Dedifferentiated amniotic fluid mesenchymal stem cell (primary cell): ENCODE measurements at regions not wholly inside any gene's neighbourhood (a gene's known extent, or its start where the extent isn't known, plus 50 kb on each side); places are given as distances from the start of the nearest gene placed in this dataset.
A peak's percentile ranks its signal among the peaks of the same experiment; 100 is the strongest.

Source experiments
- DNase-seq: peaks from one replicate; pipeline ENCODE4 v3.0.0-alpha.2; 2016; ENCODE audit errors: extremely low spot score

DNA sequence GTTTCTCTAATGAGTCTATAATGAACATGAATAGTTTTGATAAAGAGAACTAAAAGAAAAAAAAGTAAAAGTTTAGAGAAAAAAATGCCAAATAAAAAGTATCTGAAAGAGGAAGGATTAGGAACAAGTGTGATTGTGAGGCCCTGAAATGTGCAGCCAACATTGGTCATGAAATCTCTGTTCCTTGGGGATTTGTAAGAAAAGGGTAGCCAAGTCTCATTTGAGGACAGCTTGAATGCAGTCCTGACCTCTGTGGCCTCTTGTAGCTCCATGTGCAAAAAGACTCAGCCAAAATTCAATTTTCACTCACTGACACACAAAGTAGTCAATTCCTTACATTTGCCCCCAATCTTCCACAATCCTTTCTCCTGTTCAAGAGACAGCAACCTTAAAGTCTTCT, 167.9 kb downstream of the KLF12 start:
- DNase-seq, result no peak

DNA sequence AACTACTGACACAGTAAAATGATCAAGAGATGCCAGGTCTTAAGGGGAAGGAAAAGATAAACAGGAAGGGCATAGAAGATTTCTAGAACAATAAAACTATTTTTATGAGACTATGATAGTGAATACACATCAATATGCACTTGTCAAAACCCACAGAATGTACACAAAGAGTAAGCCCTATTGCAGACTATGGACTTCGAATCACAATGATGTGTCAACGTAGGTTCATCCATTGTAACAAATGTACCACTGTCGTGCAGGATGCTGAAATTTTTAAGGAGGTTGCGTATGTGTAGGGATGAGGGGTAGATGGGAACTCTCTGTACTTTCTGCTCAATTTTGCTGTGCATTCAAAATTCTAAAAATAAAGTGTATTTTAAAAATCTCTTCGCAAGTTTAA, 171.9 kb downstream of the KLF12 start:
- DNase-seq, result no peak

DNA sequence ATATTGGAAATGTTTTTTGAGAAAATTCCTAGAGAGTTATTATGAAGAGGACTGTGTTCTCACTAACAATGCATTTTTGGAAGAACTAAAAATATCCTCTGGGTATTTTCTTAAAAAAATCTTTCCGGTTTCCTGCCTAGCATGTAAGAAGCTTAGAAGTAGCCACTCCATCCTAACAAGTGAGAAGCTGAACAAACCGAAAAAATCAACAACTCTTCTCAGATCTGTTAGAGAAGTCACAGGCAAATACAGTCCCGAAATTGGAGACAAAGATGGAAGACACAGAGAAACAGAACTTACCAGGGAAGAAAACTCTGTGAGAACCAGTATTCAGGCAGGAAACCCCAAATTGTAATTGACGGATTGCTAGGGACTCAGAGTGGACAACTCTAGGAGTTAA, 173.0 kb downstream of the KLF12 start:
- DNase-seq, result no peak

DNA sequence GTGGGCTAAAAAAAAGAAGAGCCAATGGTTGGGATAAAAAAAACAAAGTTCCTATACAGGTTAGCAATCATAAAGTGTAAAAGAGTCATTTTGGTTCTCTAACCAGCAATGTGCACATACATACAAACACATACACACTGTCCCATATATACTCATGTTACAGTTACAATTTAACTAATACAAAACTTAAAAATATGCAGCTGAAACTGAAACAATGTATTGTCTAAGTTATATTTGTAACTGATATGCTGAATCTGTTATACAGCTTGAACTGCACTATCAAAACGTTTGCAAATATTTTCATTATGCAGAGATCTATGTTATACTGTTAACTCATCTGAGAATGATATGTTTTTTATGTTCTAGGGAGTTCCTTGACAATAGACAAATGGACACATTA, 173.7 kb downstream of the KLF12 start:
- no peak for DNase-seq

DNA sequence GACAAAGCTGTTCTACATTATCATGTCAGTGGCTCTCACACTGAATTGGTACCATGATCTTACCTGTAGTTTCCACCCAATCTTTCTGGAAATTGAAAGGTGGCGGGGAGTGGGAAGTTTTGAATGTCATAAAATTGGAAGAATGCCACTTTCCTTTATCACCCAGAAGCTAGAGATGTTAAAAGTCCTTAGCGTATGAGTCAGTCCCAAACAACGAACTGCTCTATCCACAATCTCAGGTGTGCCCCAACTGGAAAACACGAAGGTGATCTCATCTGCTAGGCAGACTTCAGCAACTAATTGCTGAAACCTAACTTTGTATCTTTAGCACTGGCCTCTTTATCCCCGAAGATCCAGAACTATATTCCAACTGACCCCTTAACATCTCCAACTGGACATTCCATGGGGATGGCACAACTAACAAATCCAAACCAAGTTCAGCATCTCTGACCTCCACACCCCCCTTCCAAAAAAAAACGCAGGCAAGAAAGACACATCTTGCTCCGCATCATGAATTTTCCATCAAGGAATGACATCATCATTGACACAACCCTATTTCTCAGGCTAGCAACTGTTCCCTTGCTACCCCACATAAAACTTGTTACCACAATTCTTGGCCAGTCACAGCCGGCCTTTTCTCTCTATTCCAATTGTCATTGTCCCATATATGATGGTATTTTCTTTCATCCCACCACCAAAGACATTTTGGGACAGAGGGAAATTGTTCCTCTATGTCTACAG, 175.4 kb downstream of the KLF12 start:
- no peak for DNase-seq

DNA sequence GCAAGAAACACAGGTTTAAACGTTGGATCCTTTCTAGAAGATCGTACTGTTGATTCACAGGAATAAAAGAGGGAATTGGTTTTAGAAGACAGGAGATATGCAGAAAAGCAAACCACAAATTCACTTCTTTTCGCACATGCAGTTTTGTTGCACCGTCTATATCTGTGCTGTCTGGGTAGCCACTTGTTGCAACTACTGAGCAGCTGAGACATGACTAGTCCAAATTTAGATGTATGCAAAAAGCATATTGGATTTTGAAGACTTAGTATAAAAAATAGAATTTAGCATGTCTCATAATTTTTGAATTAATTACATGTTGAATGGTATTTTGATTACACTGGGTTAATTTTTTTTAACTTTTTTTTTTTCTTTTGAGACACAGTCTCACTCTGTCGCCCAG, 176.3 kb downstream of the KLF12 start:
- DNase-seq, result no peak

DNA sequence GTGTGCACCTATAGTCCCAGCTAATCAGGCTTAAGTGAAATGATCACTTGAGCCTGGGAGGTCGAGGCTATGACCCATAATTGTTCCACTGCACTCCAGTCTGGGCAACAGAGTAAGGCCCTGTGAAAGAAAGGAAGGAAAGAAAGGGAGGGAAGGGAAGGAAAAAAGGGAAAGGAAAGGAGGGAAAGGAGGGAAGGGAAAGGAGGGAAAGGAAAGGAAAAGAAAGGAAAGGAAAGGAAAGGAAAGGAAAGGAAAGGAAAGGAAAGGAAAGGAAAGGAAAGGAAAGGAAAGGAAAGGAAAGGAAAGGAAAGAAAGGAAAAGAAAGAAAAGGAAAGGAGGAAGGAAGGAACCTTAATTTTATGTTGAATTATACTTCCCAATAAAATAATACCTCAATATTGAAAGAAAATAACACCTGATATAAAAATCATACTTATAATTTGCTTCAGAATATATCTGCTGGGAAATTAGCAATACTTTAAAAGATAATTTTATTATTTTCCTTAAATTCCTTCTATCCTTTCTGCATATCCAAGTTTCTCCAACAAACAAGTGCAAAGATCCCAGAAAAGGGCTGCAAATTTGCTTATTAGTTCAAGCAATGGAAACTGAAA, 177.3 kb downstream of the KLF12 start:
- no peak for DNase-seq

DNA sequence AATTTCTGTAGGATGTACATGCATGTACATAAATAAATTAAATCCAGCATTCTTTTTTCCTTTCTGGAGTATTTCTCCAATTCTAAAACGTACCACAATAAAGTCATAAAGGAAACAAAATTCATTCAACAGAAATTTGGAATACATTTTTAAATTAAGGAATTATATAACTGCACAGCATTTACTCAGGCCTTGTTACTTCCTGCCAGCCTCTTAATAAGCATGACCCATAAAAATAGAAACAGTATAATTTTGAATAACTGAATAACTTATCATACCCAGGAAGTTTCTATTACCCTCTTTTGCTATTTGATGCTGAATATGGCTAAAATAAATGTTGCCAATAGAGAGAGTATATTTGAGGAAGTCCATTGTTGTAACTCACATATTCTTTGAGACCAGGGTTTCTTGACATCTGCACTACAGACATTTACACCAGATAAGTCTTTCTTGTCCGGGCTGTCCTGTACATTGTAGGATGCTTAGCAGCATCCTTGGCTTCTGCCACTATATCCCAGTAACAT, 178.2 kb downstream of the KLF12 start:
- DNase-seq, result no peak

DNA sequence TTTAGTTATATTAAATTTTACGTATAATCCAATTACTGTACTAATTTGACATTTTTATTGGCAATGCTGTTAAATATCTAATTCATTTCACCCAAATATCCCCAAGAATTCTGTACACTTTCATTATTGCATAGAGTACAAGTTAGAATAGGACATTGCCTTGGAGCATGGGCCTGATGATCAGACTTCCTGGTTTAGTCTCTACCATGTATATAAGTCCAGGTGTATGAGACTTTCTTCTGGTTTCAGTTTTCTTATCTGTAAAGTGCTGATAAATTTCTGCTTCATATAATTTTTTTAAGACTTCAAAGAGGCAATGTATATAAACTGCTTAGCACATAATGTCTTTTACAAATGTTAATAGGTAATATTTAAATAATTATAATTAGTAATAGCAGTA, 179.4 kb downstream of the KLF12 start:
- no peak for DNase-seq

DNA sequence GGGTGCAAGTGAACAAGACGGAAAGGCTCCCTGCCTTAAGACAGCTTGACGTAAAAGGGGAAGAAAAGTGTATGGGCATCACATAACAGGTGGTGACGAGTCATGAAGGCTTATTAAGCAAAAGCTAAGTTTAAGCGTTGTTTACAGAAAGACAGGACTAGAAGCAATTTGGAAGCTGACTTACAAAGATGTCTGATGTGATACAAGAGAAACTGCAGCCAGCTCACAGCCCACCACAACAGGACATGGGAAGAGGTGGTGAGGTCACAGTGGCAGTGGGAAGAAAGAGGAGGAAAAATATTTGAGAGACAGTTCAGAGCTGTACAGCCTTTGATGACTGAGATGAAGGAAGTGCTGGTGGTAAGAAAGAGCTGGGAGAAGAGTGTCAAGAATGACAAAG, 181.6 kb downstream of the KLF12 start:
- no peak for DNase-seq

DNA sequence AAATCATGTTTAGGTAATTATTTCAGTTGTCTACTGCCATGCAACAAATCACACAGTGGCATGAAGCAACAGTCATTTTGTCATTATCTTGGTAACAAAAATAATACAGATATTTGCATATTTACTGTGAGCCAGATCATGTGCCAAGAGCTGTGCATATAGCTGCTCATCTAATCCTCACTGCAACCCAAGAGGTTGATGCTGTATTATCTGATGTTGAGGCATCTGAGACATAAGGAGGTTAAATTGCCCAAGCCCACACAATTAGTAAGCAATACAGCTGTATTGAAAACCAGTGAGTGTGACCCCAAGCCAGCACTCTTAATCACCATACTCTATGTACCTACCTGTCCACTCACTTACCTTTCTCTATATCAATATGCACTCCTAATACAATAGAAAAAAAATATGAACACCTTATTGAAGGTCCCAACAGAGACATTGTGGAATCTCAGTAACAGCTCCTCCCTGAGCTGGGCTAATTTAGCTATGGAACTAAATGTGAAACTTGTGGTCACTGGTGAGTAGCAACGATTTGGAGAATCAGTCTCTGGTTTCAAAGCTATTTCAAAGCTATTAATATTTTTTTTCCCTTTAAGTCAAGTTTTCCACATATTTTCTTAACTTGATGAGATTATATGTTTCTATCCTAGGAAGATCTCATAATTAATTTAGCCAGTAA, 185.2 kb downstream of the KLF12 start:
- DNase-seq, result no peak

DNA sequence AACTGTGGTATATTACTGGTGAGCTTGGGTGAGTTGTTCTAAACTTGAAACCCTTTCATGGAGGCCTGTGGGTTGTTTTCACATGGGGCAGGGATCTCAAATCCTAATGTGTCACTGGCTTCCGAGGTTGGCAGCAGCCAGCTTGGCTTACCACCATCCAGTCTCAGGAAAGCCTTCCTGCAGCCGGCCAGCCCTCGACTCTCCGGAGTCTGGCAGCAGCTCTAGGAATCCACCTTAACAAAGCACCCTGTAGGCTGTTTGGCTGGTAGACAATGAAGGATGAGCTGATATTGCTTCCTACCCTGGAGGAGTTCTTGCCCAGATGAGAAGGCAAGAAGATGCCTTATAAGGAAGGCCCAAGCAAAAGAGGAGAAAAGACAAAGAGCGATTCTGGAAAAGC, 188.3 kb downstream of the KLF12 start:
- no peak for DNase-seq

DNA sequence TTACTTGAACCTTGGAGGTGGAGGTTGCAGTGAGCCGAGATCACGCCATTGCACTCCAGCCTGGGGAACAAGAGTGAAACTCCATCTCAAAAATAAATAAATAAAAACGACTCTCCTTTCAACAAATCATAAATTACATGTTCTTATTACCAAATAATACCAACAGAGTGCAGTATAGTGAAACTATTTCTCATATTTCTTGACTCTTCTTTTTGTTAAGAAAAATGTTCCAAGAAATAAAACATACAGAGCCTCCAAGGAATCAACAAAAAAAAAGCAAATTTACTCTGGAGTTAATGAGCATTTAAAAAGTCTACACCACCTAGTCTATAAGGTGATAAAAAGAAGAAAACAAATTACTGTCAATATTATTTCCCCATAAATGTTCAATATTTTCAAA, 188.8 kb downstream of the KLF12 start:
- no peak for DNase-seq

DNA sequence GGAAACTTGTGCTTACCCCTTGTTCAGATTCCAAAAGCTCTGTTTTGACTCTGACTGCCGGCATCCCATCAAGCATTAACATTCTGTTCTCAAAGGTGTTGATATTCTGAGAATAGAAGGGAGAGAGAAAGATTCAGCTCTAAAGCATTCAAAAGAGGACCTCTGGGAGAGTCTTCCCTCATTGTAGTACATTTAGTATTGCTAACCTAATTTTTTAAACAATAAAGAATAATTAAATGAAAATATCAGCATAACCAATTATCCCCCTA, 190.3 kb downstream of the KLF12 start:
- no peak for DNase-seq

DNA sequence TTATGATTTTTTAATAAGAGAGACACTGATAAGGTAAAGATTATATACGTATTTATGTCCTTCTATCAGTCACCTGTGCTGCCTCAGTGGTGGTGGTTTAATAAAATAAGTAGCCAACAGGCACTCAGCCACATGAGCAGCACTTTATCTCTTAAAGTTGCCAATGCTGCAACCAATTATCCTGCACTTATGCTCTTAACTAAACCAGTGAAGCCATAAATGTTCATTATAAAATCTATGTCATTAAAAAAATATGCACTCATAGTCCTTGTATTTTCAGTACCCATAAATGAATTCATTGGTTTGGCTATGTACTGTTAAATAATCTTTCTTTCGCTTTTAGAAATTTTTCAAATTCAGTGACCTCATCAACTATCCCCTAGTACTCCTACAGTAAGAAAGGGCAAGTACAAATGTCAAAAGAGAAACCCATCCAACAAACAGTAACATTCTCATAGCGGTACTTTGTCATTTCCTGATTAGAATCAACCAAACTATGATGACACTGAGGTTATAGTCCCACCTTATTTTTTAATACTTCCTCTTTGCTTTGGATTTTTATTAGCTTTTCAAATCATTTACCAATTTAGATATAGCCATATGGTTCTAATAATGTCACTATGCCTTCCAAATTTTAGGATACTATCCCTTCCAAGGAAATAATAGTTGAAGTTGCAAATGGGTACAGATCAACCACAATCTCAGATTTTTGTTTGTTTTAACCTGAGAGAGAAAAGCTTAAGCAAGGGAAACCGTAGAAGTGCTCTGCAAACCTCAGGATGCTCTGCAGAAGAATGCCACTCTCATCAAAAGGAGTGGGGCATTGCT, 190.9 kb downstream of the KLF12 start:
- DNase-seq, result no peak

DNA sequence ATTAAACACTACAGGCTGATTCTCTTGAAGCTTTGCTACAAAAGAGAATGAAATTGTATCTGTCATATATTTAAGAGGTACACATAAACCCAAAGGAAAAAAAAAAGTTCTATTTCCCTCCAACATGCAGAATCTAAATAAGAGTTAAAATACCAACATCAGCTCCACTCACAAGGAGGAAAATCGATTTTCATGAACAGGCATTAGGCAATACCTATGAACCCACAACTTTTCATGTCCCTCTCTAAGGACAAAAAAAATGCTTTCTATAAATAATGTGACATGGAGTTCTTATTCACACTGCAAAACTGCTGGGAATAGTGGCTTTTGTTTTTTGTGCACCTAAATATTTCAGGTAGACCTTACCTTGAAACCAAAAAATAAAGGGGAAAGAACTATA, 192.5 kb downstream of the KLF12 start:
- no peak for DNase-seq

DNA sequence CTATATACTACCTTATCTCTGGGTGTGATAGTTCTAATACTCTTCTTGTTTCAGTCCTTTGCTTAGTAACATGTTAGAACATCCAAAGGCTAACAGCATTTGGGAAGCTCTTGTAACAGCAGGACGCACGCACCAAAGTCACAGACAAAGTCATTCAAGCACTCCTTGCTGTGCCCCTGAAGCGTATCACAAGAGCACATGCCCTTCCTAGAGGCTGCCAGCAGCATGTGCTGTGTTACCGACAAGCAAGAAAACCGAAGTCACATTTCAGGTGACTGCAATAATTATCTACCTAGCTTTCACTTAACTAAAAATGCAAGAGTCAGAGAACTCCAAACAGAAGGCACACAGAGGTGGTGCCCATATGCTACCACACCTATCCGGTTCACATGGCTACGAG, 194.1 kb downstream of the KLF12 start:
- DNase-seq, result no peak

DNA sequence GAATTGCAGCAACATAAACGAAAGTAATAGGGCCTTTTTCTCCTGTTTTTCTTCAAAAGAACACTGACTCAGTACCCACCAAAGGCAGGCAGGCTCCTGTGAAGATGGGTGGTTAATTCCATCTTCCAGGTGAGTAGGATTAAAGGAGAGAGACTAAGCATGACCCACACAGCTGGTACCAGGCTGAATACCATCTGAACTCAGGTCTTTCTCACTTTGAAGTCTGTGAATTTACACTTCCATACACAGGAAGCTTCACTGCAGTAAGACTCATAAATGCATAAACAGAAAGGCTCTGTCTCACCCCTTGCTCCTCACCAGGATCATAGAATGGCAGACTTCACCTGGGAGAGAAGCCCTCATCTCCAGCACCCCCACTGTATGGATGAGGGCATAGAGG, 194.6 kb downstream of the KLF12 start:
- no peak for DNase-seq

DNA sequence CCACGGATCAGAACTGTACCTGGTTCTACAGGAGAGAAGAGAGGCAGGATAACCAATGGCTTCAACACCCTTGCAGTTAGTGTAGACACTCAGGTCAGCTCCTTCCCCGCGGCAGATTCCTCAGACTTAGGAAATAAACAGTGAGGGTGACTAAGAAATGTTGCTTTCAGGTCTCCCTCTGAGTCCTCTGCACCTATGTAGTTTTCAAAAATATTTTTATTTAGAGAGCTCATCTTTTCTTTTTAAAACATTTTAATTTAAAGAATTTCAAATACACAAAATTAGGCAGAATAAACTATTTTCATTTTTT, 195.2 kb downstream of the KLF12 start:
- DNase-seq, result no peak

DNA sequence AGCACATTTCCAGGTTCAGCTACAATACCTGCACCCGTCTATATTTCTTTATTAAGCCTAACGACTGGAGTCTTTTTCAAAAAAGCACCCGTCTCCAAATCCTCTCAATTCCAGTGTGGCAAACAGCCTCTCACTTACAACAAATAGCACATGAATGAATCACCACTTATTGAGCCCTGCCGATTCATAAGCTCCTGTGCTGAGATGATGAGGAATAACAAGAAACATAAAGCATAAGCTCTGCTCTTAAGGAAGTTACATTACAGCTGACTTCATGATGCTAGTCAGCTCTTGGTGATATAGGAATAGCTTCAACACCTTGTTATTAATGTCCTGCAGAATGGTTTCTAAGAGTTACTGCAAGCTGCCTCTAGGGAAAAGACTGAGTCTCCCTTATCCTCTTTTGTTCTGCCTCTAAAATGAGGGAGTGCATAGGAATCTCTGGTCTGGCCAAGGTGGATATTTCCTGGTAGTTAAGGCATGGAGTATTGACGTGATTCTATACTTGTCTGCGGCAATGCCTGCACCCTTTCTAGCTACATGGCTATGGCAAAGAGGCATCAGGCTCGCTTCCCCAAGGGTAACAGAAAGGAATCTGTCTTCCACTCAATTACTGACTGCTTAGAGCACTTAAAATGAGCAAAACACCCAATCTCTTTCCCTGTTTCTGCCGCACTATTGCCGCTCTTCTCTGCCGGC, 195.7 kb downstream of the KLF12 start:
- peak; percentile 83 for DNase-seq

DNA sequence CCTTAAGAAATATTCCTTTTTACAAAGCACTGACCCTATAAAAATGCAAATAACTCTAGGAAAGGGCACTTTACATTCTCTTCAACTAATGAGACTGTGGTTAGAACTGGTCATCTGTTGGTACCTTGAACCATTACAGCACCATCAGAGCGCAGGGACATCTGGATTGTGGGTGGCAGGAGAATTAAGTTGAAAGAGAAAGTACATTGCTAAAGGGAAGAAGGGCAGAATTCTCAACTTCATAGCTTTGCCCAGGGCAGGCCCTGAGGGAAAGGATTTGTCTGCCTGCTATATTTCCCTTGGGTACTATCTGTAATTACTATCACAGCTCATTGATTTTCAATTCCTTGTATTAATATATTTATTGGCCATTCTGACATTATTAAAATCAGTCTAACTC, 196.8 kb downstream of the KLF12 start:
- DNase-seq, result no peak

DNA sequence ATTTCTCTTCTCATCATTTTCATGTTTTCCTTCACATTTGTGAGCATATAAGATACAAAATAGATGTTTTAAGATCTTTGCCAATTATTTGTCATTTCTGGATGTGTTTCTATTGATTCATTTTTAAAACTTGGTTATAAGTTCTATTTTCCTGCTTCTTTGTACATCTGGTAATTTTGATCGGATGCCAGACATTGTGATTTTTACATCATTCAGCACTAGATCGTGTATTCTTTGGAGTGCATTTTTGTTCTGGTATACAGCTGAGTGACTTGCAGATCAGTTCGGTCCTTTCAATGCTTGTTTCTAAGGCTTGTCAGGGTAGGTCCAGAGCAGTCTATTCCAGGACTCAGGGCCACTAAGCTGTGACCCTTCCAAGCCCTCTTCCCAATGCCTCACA, 198.2 kb downstream of the KLF12 start:
- no peak for DNase-seq
